Smooth muscle cell (in vitro differentiated cells): ENCODE measurements at regions not wholly inside any gene's neighbourhood (a gene's known extent, or its start where the extent isn't known, plus 50 kb on each side); places are given as distances from the start of the nearest gene placed in this dataset.

Experiments used
- DNase-seq: peaks from one replicate; lab custom pipeline; 2025; ENCODE audit not compliant: unreplicated experiment; lab: John Stamatoyannopoulos, UW
- H2AFZ ChIP-seq: fragments of 200-600 bp; sonication (generic); 2 replicates; pipeline ENCODE4 v1.6.0; 2016; ENCODE audit warnings: antibody characterized with exemption, low read depth, mild to moderate bottlenecking
- H3F3A ChIP-seq: fragments of 200-600 bp; sonication (generic); 2 replicates; pipeline ENCODE4 v1.6.0; 2017; ENCODE audit warnings: antibody characterized with exemption, low read depth
- H3K27ac ChIP-seq: fragments of 200-600 bp; sonication (generic); 2 replicates; pipeline ENCODE4 v1.5.1; 2016; ENCODE audit warnings: low read depth, mild to moderate bottlenecking
- H3K27me3 ChIP-seq: fragments of 200-600 bp; sonication (generic); 2 replicates; pipeline ENCODE4 v1.6.1; 2016; ENCODE audit warnings: low read depth, mild to moderate bottlenecking
- H3K36me3 ChIP-seq: fragments of 200-600 bp; sonication (generic); 2 replicates; pipeline ENCODE4 v1.5.1; 2016; ENCODE audit warnings: low read depth
- H3K4me1 ChIP-seq: fragments of 200-600 bp; sonication (generic); 2 replicates; pipeline ENCODE4 v1.5.1; 2016; ENCODE audit warnings: low read depth
- H3K4me2 ChIP-seq: fragments of 200-600 bp; sonication (generic); 2 replicates; pipeline ENCODE4 v1.6.0; 2016; ENCODE audit warnings: mild to moderate bottlenecking
- H3K4me3 ChIP-seq: fragments of 200-600 bp; sonication (generic); 2 replicates; pipeline ENCODE4 v1.5.1; 2016; ENCODE audit warnings: mild to moderate bottlenecking
- H3K79me2 ChIP-seq: fragments of 200-600 bp; sonication (generic); 2 replicates; pipeline ENCODE4 v1.6.0; 2016; ENCODE audit warnings: low read depth, mild to moderate bottlenecking
- H3K9ac ChIP-seq: fragments of 200-600 bp; sonication (generic); 2 replicates; pipeline ENCODE4 v1.6.0; 2016; ENCODE audit warnings: low read depth
- H3K9me3 ChIP-seq: fragments of 200-600 bp; sonication (generic); replicated peaks from 2 replicates; pipeline ENCODE4 v1.5.1; 2016; ENCODE audit warnings: low read depth
- H4K20me1 ChIP-seq: fragments of 200-600 bp; sonication (generic); 2 replicates; pipeline ENCODE4 v1.6.0; 2016; ENCODE audit warnings: low read depth
- CTCF ChIP-seq: fragments of 200-600 bp; sonication (generic); IDR thresholded peaks from 2 replicates; pipeline ENCODE4 v1.5.1; 2017; ENCODE audit warnings: borderline replicate concordance, mild to moderate bottlenecking, antibody characterized with exemption; ENCODE audit not compliant: insufficient read depth, poor library complexity, severe bottlenecking
- WGBS: methylation state at CpG from one replicate; pipeline ENCODE4 v1.1.7; 2016; ENCODE audit warnings: low lambda C conversion rate; 5-methylcytosine and 5-hydroxymethylcytosine counted together

GRCh38 chr6:100160930-100161329 is 166.9 kb upstream of the MCHR2 start:
- Histone ChIP-seq H2AFZ (no peak overlapping the region), H3K9me3 (no peaks in the 10 kb centered on the region), H4K20me1 (no peaks in the 10 kb centered on the region), H3K4me2 (no peak overlapping the region), H3K36me3 (no peaks in the 10 kb centered on the region), H3K9ac (no peak overlapping the region), H3K27ac (no peak overlapping the region), H3K4me1 (peaks cover 7% of the 10 kb centered on the region), H3K27me3 (peaks cover 25% of the 10 kb centered on the region), H3K79me2 (no peaks in the 10 kb centered on the region), H3K4me3 (no peak overlapping the region), H3F3A (no peaks in the 10 kb centered on the region)
- no peak for DNase-seq
- WGBS = 71% methylated on average over 3 of the region's 3 CpGs
- TF ChIP-seq CTCF = no peak

- no peak for TF ChIP-seq CTCF
- Histone ChIP-seq H3F3A (no peaks in the 10 kb centered on the region), H3K4me2 (no peak overlapping the region), H3K27ac (no peak overlapping the region), H3K9ac (no peak overlapping the region), H4K20me1 (no peaks in the 10 kb centered on the region), H2AFZ (no peak overlapping the region), H3K4me3 (no peak overlapping the region), H3K36me3 (no peaks in the 10 kb centered on the region), H3K4me1 (no peaks in the 10 kb centered on the region), H3K79me2 (no peaks in the 10 kb centered on the region), H3K9me3 (no peaks in the 10 kb centered on the region), H3K27me3 (no peaks in the 10 kb centered on the region)
- WGBS = 88% methylated on average over 2 of the region's 2 CpGs
- no peak for DNase-seq
These were observed 161.1 kb upstream of the MCHR2 start for GRCh38 chr6:100155141-100155540.

GRCh38 chr6:100153636-100154275 is 159.7 kb upstream of the MCHR2 start:
- Histone ChIP-seq H3K4me1 (no peaks in the 10 kb centered on the region), H3K79me2 (no peaks in the 10 kb centered on the region), H3K27ac (no peak overlapping the region), H3K4me2 (no peak overlapping the region), H2AFZ (no peak overlapping the region), H3K9me3 (no peaks in the 10 kb centered on the region), H3K9ac (no peak overlapping the region), H3K4me3 (no peak overlapping the region), H3K36me3 (no peaks in the 10 kb centered on the region), H3K27me3 (no peaks in the 10 kb centered on the region), H4K20me1 (no peaks in the 10 kb centered on the region), H3F3A (no peaks in the 10 kb centered on the region)
- 89% methylated on average over 2 of the region's 2 CpGs for WGBS
- TF ChIP-seq CTCF = no peak
- DNase-seq = no peak

GRCh38 chr6:100152201-100152600 is 158.2 kb upstream of the MCHR2 start:
- Histone ChIP-seq H3K27me3 (no peaks in the 10 kb centered on the region), H3K79me2 (no peaks in the 10 kb centered on the region)
- 94% methylated on average over 1 of the region's 1 CpG for WGBS

More at GRCh38 chr6:100152201-100152600, 158.2 kb upstream of the MCHR2 start:
- Histone ChIP-seq H3K4me3 (no peak overlapping the region), H2AFZ (no peak overlapping the region), H3K4me1 (no peaks in the 10 kb centered on the region), H3F3A (no peaks in the 10 kb centered on the region), H3K27ac (no peak overlapping the region), H3K9ac (no peak overlapping the region), H3K9me3 (no peaks in the 10 kb centered on the region), H3K4me2 (no peak overlapping the region), H4K20me1 (no peaks in the 10 kb centered on the region), H3K36me3 (no peaks in the 10 kb centered on the region)
- no peak for TF ChIP-seq CTCF
- DNase-seq = no peak
